AG10803 (cell line): ENCODE measurements at regions not wholly inside any gene's neighbourhood (a gene's known extent, or its start where the extent isn't known, plus 50 kb on each side); places are given as distances from the start of the nearest gene placed in this dataset.

Experiments used
- DNase-seq: peaks from one replicate; pipeline ENCODE4 v3.0.0; 2010; ENCODE audit warnings: low read depth
- H3K4me3 ChIP-seq: 2 replicates; pipeline ENCODE4 v1.5.1; 2011; ENCODE audit warnings: mild to moderate bottlenecking, low read length, control low read depth
- TF ChIP-seq, protein P1 (sequence below): conservative IDR thresholded peaks from 2 replicates; pipeline ENCODE4 v1.5.1; 2011; ENCODE audit warnings: mild to moderate bottlenecking, low read length, control low read depth, inconsistent platforms

DNA sequence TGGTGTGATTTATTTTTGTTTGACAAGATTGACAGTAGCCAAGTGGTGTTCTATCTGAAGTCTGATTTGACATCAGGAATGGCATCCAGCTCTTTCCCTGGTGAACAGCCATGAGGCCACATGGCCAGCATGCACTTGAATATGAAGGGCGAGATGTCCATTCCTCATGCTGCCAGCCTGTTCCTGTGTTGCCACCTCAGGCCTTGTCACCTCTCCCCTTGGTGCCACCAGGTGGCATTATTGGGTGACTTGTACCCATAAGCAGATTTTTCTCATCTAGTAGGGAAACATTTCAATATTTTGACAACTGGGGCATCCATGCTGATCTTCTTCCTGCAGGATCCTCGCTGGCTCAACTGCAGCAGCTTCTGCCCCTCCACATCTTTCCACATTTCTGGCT lies 199.1 kb downstream of the ERMARD start:
- TF ChIP-seq, protein P1, sequence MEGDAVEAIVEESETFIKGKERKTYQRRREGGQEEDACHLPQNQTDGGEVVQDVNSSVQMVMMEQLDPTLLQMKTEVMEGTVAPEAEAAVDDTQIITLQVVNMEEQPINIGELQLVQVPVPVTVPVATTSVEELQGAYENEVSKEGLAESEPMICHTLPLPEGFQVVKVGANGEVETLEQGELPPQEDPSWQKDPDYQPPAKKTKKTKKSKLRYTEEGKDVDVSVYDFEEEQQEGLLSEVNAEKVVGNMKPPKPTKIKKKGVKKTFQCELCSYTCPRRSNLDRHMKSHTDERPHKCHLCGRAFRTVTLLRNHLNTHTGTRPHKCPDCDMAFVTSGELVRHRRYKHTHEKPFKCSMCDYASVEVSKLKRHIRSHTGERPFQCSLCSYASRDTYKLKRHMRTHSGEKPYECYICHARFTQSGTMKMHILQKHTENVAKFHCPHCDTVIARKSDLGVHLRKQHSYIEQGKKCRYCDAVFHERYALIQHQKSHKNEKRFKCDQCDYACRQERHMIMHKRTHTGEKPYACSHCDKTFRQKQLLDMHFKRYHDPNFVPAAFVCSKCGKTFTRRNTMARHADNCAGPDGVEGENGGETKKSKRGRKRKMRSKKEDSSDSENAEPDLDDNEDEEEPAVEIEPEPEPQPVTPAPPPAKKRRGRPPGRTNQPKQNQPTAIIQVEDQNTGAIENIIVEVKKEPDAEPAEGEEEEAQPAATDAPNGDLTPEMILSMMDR, result peak; percentile 42
- DNase-seq, result peak; percentile 15
- H3K4me3 ChIP-seq, result no peak overlapping the region

DNA sequence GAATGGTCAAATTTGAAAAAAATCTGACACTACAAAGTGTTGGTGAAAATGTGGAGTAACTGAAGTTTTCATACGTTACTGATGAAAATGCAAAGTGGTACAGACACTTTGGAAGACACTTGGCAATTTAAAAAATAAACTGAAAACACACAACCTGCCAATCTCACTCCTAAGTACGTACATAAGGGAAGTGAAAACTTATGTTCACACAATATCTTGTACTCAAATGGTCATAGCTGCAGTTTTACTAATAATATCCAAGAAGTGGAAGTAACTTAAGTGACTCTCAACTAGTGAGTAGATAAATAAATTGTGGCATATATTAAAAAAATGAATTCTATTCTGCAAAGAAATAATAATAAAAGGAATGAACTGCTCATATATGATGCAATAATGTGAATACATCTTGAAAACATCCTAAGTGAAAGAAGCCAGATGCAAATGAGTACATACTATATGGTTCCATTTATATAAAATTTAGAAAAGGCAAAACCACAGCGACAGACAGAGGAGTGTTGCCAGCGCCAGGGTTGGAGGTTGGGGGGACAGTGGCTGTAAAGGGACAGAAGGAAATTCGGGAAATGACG lies 198.2 kb downstream of the ERMARD start:
- no peak overlapping the region for H3K4me3 ChIP-seq
- DNase-seq, result no peak
- TF ChIP-seq, protein P1, result no peak

DNA sequence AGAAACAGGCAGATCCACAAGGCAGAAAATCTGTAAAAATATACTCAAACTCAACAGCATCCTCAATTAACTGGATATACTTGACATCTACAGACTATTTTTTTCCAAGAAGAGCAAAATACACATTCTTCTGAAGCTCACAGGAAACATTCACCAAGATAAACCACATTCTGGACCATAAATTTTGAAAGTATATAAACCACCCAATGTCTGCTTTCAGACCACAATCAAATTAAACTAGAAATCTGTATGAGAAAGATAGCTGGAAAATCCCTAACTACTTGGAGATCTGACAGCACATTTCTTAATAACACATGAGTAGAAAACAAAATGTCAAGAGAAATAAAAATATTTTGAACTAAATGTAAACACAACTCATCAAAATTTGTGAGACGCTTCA lies 195.5 kb downstream of the ERMARD start:
- TF ChIP-seq, protein P1, result no peak
- DNase-seq, result no peak
- H3K4me3 ChIP-seq, result no peak overlapping the region

DNA sequence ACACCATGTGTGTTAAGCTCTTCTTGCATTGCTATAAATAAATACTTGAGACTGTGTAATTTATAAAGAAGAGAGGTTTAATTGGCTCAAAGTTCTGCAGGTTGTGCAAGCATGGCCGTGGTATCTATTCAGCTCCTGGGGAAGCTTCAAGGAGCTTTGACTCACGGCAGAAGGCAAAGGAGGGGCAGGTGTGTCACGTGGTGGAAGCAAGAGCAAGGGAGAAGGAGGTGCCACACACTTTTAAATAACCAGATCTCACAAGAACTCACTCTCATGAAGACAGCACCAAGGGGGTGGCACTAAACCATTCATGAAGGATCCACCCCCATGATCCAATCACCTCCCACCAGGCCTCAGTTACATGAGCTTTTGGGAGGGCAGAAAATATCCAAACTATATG lies 193.7 kb downstream of the ERMARD start:
- H3K4me3 ChIP-seq, result no peak overlapping the region
- TF ChIP-seq, protein P1, result no peak
- no peak for DNase-seq

DNA sequence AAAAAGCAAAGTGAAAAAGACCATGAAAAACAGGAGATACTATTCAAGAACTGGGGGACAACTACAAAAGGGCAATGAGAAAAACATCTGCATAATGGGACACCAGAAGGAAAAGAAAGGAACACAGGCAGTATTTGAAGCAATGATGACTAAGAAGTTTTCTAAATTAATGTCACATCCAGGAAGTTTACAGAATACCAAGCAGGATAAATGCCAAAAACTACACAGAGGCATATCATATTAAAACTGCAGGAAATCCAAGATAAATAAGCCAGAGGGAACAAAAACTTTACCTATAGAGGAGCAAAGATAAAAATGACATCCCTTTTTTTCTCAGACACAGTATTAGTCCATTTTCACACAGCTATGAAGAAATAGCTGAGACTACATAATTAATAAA lies 193.0 kb downstream of the ERMARD start:
- H3K4me3 ChIP-seq, result no peak overlapping the region
- no peak for DNase-seq
- TF ChIP-seq, protein P1, result no peak

DNA sequence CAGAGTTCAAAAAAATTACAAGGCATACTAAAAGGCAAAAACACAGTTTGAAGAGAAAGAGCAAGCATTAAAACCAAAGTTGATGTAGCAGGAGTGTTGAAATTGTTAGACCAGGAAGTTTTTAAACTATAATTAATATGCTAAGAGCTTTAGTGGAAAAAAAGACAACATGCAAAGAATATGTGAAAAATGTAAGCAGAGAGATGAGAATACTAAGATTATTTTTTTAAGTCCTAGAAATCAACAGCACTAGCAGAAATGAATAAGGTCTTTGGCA lies 192.6 kb downstream of the ERMARD start:
- no peak for DNase-seq

More for the DNA sequence above, 192.6 kb downstream of the ERMARD start:
- no peak overlapping the region for H3K4me3 ChIP-seq
- TF ChIP-seq, protein P1, result no peak
